ENCODE measurements at regions not wholly inside any gene's neighbourhood (a gene's known extent, or its start where the extent isn't known, plus 50 kb on each side); places are given as distances from the start of the nearest gene placed in this dataset.

GRCh38 chr11:119488256-119488995, 65.5 kb upstream of the THY1 start:
- no peak for DNase-seq

DNA sequence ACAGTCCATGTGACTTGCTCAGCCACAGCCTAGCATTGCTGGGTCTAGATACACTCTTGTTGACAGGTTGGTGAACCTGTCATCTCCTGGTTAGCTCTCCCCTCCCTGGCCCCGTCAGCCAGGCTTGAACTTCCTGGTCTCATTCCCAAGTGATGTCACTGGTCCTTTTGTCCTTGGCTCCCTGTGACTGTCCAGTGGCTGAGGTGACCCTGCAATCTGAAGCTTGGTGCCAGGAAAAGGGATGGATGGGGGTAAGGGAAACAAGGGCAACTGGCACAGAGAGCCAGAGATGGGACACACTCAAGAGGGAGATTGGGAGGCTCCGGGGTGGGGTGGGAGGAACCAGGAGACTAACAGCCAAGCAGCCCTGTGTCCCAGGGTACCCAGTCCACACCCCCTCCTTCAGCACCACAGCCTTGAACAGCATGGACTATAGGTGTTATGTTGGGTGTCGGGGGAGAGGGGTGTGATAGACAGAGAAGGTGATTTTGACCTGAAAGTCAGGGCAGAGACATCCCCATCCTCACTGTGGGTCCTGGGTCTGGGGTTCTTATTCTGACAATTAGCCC, 63.8 kb upstream of the THY1 start:
- no peak for DNase-seq

DNA sequence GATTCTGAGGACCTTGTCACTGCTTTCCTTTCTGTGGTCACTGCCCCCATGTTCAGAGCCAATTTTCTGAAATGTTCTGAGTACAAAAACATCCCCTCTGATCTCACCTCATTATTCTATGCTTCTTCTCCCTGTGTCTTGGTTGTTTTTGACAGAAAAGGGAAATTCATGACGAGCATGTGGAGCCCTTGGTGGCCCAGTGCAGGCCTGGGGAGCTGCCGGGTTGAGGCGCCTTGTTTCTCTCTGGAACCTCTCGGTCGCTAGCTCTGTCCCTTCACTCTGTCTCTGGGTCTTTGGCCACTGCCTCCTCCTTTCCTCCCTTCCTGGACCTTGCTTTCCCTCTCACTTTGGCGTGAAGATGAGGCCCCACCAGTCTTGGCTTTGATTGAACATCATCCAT, 63.0 kb upstream of the THY1 start:
- no peak for DNase-seq

DNA sequence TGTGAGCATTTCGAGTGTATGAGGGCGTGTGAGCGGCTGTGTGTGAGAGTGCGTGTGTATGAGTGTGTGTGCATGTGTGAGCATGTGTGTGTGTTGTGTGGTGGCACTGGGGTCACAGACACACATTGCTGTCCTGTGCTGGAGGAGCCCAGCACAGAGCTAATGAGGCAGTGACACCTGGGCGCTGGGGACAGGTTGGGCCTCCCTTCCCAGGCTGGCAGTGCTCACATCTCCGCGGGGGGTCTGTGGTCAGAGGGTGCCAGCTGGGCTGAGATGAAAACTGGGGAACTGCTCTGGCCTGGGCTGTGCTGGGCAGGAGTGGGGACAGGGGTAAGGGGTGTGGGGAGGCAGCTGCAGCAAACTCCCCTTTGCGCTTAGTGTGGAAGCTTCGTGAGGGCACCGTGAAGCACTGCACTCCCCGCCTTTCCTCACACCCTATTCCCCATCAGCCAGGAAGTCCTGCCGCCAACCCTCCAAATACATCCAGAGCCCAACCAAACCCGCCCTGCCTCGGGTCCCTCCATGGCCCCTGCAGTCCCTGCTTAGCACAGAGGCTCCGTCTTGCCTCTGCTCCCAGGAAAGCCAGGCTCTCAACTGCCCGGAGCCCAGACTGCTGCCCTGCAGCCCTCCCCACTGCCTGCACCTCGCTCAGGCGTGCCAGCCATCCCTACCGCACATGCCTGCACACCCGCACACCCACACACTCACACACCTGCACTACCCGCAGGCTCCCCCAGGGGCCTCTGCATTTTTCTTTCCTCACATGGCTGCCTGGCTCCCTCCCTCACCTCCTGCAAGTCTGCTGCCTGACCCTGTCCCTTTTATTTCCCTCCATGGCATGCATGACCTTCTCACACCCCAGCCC, 62.0 kb upstream of the THY1 start:
- DNase-seq, result no peak

GRCh38 chr11:119483881-119484371, 61.0 kb upstream of the THY1 start:
- DNase-seq, result no peak

- no peak for DNase-seq
Observed at GRCh38 chr11:119483341-119483880, 60.4 kb upstream of the THY1 start.

- no peak for DNase-seq
Observed at GRCh38 chr11:119482521-119483011, 59.6 kb upstream of the THY1 start.

GRCh38 chr11:119481667-119482400, 58.9 kb upstream of the THY1 start:
- DNase-seq, result no peak

- DNase-seq, result peak; percentile 78
Observed at GRCh38 chr11:119481021-119481666, 58.2 kb upstream of the THY1 start.

DNA sequence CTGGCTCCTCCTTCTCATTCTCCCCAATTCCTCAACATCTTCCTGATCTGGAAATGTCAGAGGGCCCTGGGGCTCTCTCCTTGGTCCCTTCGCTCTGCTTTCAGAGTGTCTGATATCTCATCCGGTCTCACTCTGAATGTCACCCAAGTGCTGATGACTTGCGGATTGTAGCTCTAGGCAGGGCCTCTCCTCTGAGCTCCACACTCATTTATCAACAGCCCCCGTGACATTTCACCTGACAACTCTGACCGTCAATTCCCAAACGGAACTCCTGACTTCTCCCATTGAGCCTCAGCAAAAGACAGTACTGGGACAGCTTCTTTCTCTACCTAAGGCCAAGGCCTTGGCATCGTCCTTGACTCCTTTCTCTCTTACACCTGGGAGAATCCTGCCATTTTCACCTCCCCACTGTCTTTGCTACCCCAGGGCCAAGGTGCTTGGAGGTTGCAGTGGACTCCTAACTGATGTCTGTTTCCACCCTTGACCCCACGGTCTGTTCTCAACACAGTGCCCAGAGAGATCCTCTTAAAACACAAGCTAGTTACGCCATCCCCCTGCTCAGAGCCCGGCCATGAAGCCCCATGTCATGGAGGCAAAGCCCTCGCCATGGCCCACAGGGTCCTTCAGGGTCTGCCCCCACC, 57.5 kb upstream of the THY1 start:
- no peak for DNase-seq

GRCh38 chr11:119479685-119480275, 56.8 kb upstream of the THY1 start:
- no peak for DNase-seq

DNA sequence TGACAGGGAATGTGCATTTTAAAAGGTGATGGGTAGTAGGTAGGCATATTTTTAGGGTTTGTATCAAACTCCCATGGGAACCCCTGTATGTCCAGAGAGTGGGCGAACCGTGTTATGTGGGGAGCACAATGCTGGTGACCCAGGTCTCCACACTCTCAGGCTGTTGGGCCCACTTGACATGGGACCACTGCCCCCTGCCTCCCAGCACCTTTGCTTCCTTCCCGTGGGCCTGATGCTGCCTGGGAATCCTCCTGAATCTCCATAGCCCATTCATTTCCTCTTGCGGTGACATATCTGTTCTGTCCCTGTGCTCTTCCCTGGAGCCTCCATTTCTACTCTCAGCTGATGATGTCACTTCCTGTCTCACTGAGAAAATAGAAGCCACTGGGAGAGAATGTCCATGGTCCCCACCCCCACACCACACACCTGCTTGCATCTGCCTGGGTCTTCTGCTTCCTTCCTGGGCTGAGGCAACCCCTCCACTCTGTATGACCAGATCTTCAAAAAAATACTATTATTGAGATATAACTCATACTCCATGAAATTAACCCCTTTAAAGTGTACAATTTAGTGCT, 55.8 kb upstream of the THY1 start:
- DNase-seq, result no peak

DNA sequence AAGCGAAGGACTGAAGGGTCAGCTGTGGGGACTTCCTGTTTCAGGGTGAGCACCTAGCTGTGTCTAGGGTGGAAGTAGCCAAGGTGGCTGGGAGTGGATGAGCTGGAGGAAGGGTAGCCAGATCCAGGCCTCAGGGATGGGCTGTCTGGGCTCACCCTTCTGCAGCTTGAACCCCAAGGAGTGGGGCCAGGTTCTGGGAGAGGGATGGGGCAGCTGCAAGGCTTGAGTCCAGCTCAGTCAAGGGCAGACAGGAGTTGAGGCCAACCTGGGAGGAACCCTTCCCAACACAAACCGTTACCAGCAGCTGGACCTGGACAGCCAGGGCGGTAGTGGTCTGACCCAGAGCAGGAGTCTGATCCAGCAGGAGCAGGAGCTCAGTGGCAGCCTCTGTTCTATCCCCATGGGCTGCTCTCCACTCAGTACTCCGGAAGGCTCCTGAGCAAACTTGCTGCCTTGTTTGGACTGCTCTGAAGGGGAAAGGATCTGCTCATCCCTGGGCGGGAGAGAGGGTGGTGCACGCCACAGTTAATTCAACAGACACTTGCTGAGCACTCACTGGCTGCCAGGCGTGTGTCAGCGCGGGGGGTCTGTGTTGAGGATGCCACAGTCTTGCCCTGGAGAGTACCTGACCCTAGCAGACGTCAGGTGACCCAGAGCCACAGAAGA, 53.8 kb upstream of the THY1 start:
- DNase-seq, result no peak

GRCh38 chr11:119476038-119476437, 53.1 kb upstream of the THY1 start:
- no peak for DNase-seq

GRCh38 chr11:119474682-119475596, 52.0 kb upstream of the THY1 start:
- DNase-seq, result peak; percentile 67

DNA sequence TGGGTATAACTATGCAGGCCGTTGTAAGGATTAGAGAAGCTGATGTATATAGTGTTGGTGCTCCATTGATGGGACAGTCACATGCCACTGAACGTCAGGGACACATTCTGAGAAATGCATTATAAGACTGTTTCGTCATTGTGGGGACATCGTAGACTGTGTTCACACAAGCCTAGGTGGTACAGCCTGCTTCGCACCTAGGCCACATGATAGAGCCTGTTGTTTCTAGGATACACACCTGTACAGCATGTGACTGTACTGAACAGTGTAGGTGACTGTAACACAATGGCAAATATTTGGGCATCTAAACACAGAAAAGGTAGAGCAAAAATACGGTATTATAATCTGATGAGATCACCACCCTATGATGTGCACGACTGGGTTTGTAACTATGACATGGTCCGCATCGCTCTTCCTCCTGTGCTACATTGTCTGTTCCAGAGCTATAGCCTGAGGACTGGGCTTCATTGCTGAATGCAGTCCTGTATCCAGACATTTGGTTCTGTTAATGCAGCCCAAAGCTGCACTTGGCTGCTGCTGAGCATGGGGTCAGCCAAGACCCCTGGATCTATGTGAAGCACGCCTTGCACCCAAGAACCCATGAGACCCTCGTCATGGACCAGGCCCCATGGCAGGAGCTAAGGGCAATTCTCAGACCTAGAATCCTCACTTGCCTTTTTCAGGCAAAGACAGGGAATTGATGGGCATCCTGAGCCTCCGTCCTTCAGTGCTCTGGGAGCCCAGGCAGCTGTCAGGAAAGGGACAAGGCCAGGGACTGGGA, 51.1 kb upstream of the THY1 start:
- no peak for DNase-seq

DNA sequence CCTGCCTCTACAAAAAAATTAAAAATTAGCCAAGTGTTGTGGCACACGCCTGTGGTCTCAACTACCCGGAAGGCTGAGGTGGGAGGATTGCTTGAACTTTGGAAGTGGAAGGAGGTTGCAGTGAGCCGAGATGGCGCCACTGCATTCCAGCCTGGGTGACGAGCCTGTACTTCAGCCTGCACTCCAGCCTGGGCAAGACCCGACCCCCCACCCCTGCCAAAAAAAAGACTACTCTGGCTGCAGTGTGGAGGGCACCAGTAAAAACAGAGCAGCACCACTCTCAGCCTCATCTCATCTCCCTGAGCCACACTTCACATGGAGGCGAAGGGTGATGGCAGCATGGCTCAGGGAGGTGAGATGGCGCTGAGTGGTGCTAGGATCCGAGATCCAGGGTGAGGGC, 50.3 kb upstream of the THY1 start:
- DNase-seq, result no peak

DNA sequence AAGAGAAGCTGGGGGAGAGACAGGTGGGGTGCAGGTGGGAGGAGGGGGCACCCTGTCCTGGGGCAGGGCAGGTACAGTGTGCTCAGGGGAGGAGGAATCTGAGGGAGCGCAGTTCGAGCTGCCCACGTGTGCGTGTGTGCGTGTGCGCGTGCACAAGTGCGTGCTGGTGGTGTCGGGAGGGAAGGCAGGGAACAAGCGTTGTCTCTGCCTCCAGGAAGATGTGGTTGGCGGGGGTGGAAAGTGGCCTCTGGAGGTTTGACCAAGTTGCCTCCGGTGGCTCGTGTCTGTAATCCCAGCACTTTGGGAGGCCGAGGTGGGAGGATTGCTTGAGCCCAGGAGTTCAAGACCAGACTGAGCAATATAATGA, 49.9 kb upstream of the THY1 start:
- no peak for DNase-seq
